ENCODE measurements at regions not wholly inside any gene's neighbourhood (a gene's known extent, or its start where the extent isn't known, plus 50 kb on each side); places are given as distances from the start of the nearest gene placed in this dataset.
"Not testable (repeated sequence)": the region's sequence is repeated elsewhere in the genome, so short reads cannot be mapped to it uniquely, and the experiment has no call there.

GRCh38 chr6:25157183-25157582 lies 122.0 kb upstream of the CARMIL1 start:
- H3K4me1 Mint-ChIP-seq (ENCODE audit: low read depth) = peaks cover 5% of the 10 kb centered on the region
- no peaks in the 10 kb centered on the region for H3K36me3 Mint-ChIP-seq (ENCODE audit: insufficient read depth)
- H3K9me3 Mint-ChIP-seq (ENCODE audit: low read depth) = peaks cover 30% of the 10 kb centered on the region
- no peak for DNase-seq (ENCODE audit: low spot score, unreplicated experiment)
- peaks cover 3% of the 10 kb centered on the region for H3K27me3 Mint-ChIP-seq
- TF ChIP-seq CTCF (IDR thresholded peaks at IDR 0.05; ENCODE audit: unreplicated experiment) = no peak
- H3K27ac Mint-ChIP-seq = no peak overlapping the region
- H3K4me3 Mint-ChIP-seq (ENCODE audit: low read depth) = no peak overlapping the region

- Mint-ChIP-seq H3K9me3 (ENCODE audit: low read depth) (peaks cover 30% of the 10 kb centered on the region), H3K36me3 (ENCODE audit: insufficient read depth) (no peaks in the 10 kb centered on the region), H3K4me3 (ENCODE audit: low read depth) (no peak overlapping the region), H3K27ac (no peak overlapping the region), H3K27me3 (peaks cover 3% of the 10 kb centered on the region), H3K4me1 (ENCODE audit: low read depth) (peaks cover 5% of the 10 kb centered on the region)
- TF ChIP-seq CTCF (IDR thresholded peaks at IDR 0.05; ENCODE audit: unreplicated experiment) = no peak
- no peak for DNase-seq (ENCODE audit: low spot score, unreplicated experiment)
Observed at GRCh38 chr6:25157842-25158241, 121.3 kb upstream of the CARMIL1 start.

GRCh38 chr6:25160134-25160533 lies 119.0 kb upstream of the CARMIL1 start:
- not testable (repeated sequence) for H3K4me3 Mint-ChIP-seq (ENCODE audit: low read depth); H3K27ac Mint-ChIP-seq; H3K4me1 Mint-ChIP-seq (ENCODE audit: low read depth); H3K27me3 Mint-ChIP-seq; H3K36me3 Mint-ChIP-seq (ENCODE audit: insufficient read depth); DNase-seq (ENCODE audit: low spot score, unreplicated experiment)
- H3K9me3 Mint-ChIP-seq (ENCODE audit: low read depth) = peaks cover 31% of the 10 kb centered on the region

GRCh38 chr6:25165177-25165576 lies 114.0 kb upstream of the CARMIL1 start:
- no peak for TF ChIP-seq CTCF (IDR thresholded peaks at IDR 0.05; ENCODE audit: unreplicated experiment)
- H3K27me3 Mint-ChIP-seq = peaks cover 3% of the 10 kb centered on the region
- no peaks in the 10 kb centered on the region for H3K36me3 Mint-ChIP-seq (ENCODE audit: insufficient read depth)
- no peak overlapping the region for H3K27ac Mint-ChIP-seq
- peaks cover 8% of the 10 kb centered on the region for H3K9me3 Mint-ChIP-seq (ENCODE audit: low read depth)
- peaks cover 19% of the 10 kb centered on the region for H3K4me1 Mint-ChIP-seq (ENCODE audit: low read depth)
- no peak for DNase-seq (ENCODE audit: low spot score, unreplicated experiment)
- H3K4me3 Mint-ChIP-seq (ENCODE audit: low read depth) = no peak overlapping the region

GRCh38 chr6:25165800-25166199 lies 113.4 kb upstream of the CARMIL1 start:
- H3K4me1 Mint-ChIP-seq (ENCODE audit: low read depth) = peaks cover 19% of the 10 kb centered on the region
- H3K27ac Mint-ChIP-seq = peak overlapping the region; percentile 12
- TF ChIP-seq CTCF (IDR thresholded peaks at IDR 0.05; ENCODE audit: unreplicated experiment) = no peak
- H3K9me3 Mint-ChIP-seq (ENCODE audit: low read depth) = peaks cover 7% of the 10 kb centered on the region
- no peak overlapping the region for H3K4me3 Mint-ChIP-seq (ENCODE audit: low read depth)
- DNase-seq (ENCODE audit: low spot score, unreplicated experiment) = no peak
- peaks cover 3% of the 10 kb centered on the region for H3K27me3 Mint-ChIP-seq
- H3K36me3 Mint-ChIP-seq (ENCODE audit: insufficient read depth) = no peaks in the 10 kb centered on the region

- no peak for TF ChIP-seq CTCF (IDR thresholded peaks at IDR 0.05; ENCODE audit: unreplicated experiment)
- H3K9me3 Mint-ChIP-seq (ENCODE audit: low read depth) = peaks cover 3% of the 10 kb centered on the region
- H3K4me3 Mint-ChIP-seq (ENCODE audit: low read depth) = no peak overlapping the region
- H3K27me3 Mint-ChIP-seq = no peaks in the 10 kb centered on the region
- H3K4me1 Mint-ChIP-seq (ENCODE audit: low read depth) = peaks cover 19% of the 10 kb centered on the region
- H3K27ac Mint-ChIP-seq = peak overlapping the region; percentile 26
- no peaks in the 10 kb centered on the region for H3K36me3 Mint-ChIP-seq (ENCODE audit: insufficient read depth)
- DNase-seq (ENCODE audit: low spot score, unreplicated experiment) = no peak
Observed at GRCh38 chr6:25166955-25167748, 112.0 kb upstream of the CARMIL1 start.
